Neural cell (in vitro differentiated cells): ENCODE measurements at regions not wholly inside any gene's neighbourhood (a gene's known extent, or its start where the extent isn't known, plus 50 kb on each side); places are given as distances from the start of the nearest gene placed in this dataset.

Experiments used
- EP300 ChIP-seq: fragments of 450-650 bp; conservative IDR thresholded peaks from 2 replicates; pipeline ENCODE4 v1.6.1; 2014; ENCODE audit warnings: antibody characterized with exemption, mild to moderate bottlenecking, moderate library complexity; ENCODE audit not compliant: poor library complexity, severe bottlenecking
- MXI1 ChIP-seq: fragments of 450-650 bp; conservative IDR thresholded peaks from 2 replicates; pipeline ENCODE4 v1.6.1; 2014; ENCODE audit warnings: antibody characterized with exemption, mild to moderate bottlenecking; ENCODE audit not compliant: poor library complexity, severe bottlenecking
- POLR2AphosphoS5 ChIP-seq: IDR thresholded peaks from 2 replicates; pipeline ENCODE4 v1.6.1; 2012
- RAD21 ChIP-seq: fragments of 450-650 bp; conservative IDR thresholded peaks from 2 replicates; pipeline ENCODE4 v1.6.1; 2014; ENCODE audit warnings: antibody characterized with exemption, mild to moderate bottlenecking, moderate library complexity
- TF ChIP-seq, protein P1 (sequence below): fragments of 450-650 bp; IDR thresholded peaks from 2 replicates; pipeline ENCODE4 v1.5.1; 2014; ENCODE audit warnings: antibody characterized with exemption, mild to moderate bottlenecking, moderate library complexity; ENCODE audit not compliant: poor library complexity, severe bottlenecking

DNA sequence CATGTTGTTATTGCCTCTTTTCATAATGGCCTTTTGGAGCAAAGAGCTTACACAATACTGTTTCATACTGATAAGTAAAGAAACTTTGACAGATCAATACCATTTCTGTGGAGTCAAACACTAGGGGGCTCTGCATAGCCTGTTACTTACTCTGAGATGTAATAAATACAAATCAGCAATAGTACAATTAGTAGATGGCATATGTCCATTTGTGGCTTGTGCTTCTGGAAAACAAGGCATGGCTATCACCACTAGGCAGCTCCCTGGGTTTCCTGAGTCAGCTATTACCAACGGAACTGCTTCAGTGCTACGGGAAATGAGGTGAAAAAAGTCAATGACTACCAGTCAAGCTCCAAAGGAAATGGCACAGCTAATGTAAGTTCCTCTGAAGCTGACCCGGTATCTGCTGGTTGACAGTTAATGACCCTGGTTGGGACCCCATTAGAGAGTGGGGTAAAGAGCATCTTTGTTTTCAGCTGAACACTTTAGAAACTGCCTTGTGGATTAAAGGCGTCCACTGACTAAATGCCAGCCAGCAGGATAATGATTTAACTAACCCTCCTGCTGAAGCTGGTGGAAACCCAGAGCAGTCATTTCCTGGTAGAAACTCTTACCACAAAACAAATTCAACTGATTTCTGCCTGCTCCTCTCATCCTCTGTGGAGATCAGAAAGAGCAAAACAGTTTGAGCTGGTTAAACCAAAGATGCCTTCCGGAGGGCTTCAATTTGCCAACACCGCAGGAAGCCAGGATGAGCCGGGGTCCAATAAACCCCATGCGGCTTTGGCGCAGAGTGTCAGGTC is 69.0 kb upstream of the FAM169A start:
- TF ChIP-seq POLR2AphosphoS5 (no peak), RAD21 (no peak), EP300 (no peak), MXI1 (no peak)
- TF ChIP-seq, protein P1, sequence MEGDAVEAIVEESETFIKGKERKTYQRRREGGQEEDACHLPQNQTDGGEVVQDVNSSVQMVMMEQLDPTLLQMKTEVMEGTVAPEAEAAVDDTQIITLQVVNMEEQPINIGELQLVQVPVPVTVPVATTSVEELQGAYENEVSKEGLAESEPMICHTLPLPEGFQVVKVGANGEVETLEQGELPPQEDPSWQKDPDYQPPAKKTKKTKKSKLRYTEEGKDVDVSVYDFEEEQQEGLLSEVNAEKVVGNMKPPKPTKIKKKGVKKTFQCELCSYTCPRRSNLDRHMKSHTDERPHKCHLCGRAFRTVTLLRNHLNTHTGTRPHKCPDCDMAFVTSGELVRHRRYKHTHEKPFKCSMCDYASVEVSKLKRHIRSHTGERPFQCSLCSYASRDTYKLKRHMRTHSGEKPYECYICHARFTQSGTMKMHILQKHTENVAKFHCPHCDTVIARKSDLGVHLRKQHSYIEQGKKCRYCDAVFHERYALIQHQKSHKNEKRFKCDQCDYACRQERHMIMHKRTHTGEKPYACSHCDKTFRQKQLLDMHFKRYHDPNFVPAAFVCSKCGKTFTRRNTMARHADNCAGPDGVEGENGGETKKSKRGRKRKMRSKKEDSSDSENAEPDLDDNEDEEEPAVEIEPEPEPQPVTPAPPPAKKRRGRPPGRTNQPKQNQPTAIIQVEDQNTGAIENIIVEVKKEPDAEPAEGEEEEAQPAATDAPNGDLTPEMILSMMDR = no peak
